ENCODE measurements at regions not wholly inside any gene's neighbourhood (a gene's known extent, or its start where the extent isn't known, plus 50 kb on each side); places are given as distances from the start of the nearest gene placed in this dataset.

DNA sequence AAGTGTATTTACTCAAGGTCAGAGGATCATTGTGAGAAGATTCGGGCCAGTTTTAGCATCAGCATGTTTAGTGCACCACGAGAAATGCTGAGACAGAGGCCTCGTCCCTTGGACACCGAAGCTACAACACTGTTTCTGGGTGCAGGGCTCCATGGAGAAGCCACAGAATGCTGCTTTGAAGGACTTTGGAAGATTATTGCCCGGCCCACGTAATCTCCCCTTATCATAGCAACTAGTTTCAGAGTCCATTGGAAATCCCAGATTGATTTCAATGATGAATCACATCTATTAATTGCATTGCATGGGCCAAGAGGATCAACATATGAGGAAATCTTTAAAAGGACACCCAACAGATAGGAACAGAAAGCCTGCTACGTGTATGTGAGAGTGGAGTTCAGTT is 156.0 kb downstream of the MAF start:
- no peak for DNase-seq (ENCODE audit: low read depth in 2 of 2)

DNA sequence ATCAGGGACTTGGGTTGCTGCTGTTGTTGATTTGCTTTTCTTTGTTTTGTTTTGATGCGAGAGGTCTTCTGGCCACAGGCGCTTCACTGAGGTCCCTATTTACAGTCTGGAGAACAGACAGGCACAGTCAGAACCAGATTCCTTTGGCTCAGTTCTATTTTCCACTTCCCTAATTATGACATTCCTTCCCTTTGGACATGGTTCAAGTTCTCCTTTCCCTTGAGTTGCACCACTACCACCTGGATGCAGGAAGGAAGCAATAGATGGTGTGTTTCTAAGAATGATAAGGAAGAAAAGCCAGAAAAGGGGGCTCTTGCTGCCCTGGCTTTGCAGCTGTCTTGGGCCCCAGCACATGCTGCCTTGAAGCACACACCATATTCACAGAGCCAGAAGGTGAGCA is 160.6 kb downstream of the MAF start:
- DNase-seq (ENCODE audit: low read depth in 2 of 2), result no peak

DNA sequence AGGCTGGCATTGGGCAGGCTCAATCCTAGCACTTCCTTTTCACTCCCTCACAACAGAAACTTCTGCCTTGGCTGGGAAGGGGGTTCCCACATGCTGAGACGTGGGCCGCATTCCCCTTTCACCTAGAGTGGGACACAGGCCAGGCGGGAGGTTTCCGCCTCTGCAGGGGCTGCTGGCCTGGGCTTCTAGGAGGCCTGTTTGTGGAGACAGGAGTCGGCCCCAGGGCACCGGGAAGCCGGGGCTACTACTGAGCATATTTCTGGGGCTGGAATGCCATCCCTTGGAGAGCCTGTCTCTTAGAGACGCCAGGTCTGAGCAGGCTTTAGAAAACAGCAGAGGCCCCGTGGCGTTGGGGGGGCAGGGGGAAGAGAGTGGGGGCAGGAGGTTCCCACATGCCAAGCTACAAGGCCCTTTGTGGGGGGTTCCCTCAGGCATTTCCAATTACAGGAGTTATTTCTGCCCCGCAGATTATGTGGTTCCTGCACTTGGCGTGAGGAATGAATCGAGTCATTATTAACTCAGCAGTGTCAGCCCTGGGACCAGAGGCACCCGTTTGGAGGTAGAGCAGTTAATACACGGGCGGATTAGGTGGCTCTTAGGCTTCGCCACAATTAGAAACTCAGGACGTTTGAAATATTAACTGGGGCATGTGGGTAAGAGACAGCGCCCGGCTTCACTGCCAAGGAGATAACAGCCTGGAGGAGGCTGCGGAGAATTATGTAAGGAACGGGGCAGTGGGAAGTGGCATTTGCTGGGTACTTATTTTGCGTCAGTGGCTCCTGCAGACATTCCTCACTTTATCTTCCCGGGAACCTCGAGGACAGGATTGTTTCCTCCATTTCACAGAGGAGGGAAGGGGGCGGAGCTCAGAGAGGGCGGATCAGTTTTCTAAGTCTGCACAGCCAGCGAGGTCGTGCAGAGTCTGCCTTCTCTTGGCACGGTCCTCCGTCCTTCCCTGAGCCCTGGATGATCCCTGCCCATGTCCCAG is 162.5 kb downstream of the MAF start:
- DNase-seq (ENCODE audit: low read depth in 2 of 2), result no peak

DNA sequence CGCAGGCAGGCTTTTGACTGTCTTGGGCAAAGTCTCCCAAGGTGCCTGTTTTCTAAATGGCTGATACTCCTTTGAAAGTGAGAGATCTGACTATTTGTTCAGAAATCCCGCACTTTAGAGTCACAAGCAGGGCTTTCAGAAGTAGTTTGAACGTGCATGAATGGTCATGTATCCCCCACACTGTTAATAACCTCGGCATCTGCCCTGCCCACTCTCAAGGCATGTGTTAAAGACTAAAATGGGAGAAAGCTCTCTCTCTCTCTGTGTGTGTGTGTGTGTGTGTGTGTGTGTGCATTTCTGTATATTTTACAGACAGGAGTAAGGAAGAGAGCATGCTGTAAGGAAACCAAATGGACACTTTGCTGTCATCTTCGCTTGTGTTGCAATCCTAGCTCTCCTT is 163.7 kb downstream of the MAF start:
- DNase-seq (ENCODE audit: low read depth in 2 of 2), result no peak

DNA sequence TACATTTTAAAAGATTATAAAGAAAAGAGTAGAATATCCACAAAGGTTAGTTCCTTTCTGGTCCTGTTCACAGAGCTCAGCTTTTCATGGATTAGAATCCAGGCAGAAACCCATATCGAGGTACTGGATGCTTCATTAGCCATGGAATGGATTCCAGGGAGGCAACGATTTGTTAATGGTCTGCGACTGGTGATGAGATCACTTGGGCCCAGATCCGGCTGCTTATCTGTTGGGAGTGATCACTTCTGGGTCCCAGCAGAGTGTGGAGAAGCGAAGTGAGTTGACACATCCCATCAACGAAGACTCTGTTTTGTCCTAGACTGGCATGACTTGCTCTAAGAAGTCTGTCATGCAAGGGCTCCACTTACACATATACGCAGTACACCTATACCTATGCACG is 165.8 kb downstream of the MAF start:
- DNase-seq (ENCODE audit: low read depth in 2 of 2), result no peak

DNA sequence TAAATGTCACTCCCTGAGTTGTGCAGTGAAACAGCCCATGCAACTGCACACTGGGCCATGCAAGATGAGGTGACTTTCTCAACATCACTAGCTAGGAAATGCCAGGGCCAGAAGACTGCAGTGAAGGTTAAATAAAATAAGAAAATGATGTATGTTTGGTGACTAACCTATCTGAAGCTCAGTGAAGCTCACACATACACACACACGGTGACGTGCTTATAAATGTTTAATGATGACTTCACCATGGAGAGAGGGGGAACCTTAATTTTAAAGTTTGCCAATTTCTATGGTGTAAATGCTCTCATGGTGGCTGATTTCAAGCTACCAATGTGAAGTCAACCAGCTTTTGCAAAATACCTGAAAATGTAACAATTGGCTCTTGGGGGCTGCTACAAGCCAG is 166.4 kb downstream of the MAF start:
- no peak for DNase-seq (ENCODE audit: low read depth in 2 of 2)

DNA sequence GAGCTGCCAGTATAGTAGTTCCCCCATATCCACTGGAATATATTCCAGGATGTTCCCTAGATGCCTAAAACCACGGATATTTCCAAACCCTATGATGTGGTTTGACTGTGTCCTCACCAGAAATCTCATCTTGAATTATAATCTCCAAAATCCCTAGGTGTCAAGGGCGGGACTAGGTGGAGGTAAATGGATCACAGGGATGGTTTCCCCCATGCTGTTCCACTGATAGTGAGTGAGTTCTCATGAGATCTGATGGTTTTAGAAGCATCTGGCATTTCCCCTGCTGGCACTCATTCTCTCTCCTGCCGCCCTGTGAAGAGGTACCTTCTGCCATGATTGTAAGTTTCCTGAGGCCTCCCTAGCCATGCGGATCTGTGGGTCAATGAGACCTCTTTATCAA is 168.6 kb downstream of the MAF start:
- DNase-seq (ENCODE audit: low read depth in 2 of 2), result no peak

DNA sequence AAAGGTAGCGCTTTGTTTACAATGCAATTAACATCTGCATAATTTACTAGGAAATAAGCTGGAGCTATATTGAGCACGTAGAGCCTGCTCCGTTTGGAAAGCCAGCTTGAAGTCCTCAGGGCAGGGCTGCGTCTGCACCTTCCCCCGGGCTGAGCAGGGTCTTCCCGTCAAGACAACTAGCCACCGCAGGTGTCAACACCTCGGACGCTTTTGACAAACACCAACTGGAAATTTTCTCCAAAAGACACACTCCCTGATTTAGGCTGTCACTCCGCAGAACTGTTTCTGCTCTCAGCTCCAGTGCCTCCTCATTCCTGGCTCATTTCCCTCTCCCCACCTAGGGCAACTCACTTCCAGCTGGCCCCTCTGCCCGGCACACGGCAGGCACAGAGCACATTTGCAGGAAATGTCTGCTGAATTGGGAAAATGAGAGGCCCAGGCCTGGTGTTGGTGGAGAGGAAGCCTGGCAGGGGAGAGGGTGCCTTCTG is 170.3 kb downstream of the MAF start:
- no peak for DNase-seq (ENCODE audit: low read depth in 2 of 2)

DNA sequence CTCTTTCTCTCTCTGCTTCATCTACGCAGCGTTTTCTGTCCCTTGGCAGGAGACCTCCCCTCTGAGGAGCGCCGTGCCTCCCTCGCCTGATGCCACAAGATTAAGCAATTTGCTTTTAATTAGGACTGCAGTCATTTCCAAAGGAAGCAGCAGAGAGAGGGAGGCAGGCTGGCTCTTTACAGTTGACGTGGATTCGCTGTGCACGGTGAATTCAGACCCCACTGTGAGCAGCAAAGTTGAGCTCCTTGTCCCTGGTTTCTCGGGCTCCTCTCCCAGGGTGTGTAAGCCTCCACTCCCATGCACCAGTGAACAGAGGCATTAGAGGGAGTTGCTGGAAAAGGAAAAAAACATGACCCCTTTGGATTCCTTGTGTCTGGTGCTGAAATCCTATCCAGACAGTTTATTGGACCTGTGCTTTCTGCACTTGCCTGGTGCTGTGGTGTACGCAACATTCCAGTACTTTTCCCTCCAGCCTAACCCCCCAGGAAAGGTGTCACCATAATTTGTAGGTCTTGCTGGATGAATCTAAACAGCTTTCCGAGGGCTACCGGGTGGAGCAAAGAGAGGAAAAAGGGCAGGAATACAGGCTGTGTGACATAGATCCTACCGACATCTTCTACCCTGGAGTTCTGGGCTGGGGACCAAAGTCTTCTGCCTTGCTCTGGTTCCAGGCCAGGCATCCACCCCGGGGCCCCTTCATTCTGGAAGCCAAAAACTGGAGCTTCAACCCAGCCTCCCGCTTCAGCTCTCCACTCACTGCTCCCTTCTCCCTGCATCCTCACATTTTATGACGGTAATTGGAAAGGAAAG is 171.0 kb downstream of the MAF start:
- no peak for DNase-seq (ENCODE audit: low read depth in 2 of 2)

DNA sequence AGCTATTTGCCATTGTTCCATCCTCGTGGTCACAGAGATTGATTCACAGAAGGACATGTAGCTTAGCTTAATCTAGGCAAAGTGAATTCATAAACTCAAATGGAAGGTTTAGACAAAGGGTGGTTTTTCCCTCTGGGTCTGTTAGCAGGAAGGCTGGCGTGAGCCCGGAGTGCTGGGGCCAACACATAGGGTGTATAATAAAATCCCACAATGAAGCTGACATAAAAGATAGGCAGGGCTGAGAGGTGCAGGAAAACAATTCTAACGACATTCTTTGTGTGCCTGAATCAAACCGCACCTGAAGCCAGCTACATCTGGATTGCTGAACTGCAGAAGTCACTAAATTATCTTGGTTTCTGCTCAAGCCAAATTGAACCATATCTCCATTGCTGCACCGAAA is 173.9 kb downstream of the MAF start:
- DNase-seq (ENCODE audit: low read depth in 2 of 2), result no peak

DNA sequence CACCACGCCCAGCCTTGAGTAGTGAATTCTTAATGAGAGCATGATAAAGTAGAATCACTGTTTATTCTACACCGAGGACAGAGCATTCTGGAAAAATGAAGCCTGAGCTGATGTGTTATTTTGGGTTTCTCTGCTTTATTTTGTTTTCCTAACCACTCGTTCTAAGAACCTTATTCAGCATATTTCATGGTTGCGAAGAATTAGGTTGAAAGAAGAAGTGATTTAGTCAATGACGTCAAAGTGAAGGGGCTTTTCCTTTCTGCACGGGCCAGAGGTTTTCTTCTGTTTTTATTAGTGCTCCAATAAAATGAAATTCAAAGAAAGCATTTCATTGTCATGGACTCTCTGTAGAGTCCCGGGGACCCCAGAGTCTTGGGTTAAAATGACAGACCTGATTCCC is 178.5 kb downstream of the MAF start:
- no peak for DNase-seq (ENCODE audit: low read depth in 2 of 2)

DNA sequence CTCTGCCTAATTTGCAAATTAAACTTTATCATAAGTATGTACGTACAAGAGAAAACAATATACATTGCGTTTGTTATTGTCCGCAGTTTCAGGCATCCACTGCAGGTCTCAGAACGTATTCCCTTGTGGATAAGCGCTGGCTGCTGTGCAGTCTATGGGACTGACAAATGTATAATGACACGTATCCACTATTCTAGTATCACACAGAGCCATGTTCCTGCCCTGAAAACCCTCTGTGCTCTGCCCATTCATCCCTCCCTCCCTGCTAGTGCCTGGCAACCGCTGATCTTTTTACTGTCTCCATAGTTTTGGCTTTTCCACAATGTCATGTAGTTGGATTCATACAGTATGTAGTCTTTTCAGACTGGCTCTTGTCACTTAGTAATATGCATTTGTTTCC is 179.4 kb downstream of the MAF start:
- DNase-seq (ENCODE audit: low read depth in 2 of 2), result no peak

DNA sequence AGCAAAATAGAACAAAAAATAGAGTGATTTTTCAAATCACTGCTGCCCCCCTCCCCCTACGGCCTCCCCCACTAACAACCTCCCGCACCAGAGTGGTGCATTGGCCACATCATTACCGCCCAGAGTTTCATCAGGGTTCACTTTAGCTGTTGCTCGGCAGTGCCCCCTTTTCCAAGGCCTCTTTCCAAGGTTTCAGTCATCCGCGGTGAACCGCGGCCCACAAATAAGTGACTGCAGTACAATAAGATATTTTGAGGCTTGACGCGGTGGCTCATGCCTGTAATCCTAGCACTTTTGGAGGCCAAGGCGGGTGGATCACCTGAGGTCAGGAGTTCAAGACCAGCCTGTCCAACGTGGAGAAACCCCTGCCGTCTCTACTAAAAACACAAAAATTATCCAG is 180.0 kb downstream of the MAF start:
- no peak for DNase-seq (ENCODE audit: low read depth in 2 of 2)

DNA sequence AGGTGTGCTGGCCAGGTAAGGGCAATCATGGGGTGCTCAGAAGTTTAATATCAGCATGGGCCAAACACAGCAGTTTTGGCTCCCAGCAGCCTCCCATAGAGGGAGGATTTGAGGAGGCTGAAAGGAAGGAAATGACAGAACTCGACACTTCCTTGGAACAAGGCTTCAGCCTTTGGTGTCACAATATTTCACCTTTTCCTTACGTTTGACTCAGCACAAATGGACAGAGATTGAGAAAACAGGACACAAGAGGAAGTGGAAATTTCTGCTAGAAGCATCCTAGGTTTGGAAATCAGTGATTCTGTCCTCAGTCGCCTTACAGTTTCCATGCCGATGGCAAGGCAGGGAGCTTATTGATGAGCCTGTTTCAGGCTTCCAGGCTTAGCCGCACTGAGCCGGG is 181.4 kb downstream of the MAF start:
- DNase-seq (ENCODE audit: low read depth in 2 of 2), result no peak

DNA sequence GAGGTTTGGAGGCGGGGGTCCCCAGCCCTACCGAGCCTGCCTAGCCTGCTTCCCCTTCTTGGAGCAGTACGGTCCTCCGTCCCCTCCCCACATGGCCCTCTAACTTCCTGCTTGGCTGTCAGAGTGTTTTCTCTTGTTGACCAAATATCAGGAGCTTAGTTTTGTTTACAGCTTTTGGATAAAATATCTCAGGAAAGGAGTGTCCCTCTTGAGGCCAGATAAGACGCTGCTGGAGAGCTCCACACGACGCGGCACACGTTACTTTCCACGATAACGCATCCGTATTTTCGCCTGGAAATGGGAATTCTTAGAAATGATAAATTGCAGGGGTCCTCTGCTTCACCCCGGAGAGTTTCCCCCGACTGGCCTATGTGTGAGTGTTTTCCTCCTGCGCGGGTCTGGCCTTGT is 182.9 kb downstream of the MAF start:
- DNase-seq (ENCODE audit: low read depth in 2 of 2), result no peak

DNA sequence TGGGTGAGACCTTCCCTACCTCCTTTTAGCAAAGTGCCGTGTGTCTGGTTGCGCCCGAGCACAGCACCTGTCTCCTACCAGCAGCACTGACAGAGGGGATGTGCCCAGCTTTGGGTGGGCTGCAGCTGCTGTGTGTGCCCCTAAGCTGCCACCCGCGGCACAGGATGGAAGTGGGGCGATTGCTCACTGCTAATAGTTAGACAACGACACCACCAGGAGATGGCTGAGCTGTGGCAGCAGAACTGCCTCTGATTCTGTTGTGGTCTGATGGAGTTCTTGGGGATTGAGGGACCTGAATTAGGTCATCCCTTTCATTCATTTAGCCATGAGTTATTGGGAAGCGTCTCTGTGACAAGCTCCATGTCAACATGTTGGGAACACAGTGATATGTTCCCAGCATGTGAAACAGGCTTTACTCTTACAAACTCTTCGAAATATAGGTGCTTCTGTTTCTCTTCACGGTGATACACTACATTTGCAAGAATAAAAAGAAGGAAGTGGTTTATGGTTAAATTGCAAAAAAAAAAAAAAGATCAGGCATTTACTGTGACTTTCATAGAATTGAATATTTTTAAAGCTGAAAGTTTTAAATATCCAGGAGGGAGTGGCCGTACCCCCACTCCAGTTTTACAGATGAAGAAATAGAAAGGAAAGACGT is 184.4 kb downstream of the MAF start:
- no peak for DNase-seq (ENCODE audit: low read depth in 2 of 2)

DNA sequence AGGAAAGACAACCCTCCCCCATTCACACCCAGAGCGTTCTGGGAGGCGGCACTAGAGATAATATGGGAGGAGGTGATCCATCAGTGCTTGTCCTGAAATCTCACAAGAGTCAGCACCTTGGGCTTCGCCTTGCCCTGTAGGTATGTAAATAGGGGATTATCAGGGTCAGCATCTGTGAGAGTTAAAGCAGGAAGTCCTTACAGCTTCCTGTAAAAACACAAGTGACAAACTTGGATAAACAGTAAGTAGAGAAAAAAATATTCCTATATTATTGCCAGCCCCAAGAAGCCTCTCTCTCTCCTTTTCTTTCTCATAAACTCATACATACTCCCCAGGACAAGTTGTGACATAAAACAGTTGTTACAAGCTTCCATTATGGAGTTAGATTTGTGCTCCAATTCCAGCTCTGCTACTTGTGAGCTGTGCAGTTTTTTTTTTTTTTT is 187.7 kb downstream of the MAF start:
- DNase-seq (ENCODE audit: low read depth in 2 of 2), result no peak

DNA sequence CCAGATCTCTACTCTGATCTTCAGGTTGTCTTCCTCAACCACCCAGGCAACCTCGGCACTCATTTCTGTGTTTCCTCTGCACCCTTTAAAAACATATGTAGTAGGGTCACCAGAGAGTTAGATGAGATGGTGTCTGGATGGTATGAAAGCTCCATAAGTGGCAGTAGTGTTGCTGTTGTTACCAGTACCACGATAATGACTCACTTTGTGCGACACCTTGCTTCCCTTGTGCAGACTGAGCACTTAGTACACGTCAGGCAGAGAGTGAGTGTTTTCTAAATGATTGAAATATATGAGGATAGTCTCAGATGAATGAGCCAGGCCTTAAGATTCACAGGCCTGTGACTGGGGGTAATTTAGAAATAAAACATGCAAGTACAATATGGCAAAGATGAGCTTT is 188.7 kb downstream of the MAF start:
- no peak for DNase-seq (ENCODE audit: low read depth in 2 of 2)

DNA sequence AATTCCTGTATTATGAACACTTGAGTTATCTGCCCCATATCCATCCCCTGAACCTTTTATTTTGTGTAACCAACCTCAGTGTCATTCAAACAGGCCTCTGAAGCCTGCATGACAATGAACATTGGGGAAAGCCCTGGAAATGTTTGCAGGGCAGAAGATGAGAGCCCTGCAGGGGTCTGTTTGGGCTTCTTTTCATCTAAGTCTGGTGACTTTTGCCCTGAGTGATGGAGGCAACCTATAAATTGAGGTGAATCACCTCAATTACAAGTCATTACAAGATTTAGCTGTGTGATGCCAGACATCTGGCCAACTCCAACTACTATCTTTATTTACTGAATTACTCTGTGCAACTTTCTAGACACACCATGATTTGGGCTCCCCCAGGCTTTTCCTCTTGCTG is 189.2 kb downstream of the MAF start:
- no peak for DNase-seq (ENCODE audit: low read depth in 2 of 2)

DNA sequence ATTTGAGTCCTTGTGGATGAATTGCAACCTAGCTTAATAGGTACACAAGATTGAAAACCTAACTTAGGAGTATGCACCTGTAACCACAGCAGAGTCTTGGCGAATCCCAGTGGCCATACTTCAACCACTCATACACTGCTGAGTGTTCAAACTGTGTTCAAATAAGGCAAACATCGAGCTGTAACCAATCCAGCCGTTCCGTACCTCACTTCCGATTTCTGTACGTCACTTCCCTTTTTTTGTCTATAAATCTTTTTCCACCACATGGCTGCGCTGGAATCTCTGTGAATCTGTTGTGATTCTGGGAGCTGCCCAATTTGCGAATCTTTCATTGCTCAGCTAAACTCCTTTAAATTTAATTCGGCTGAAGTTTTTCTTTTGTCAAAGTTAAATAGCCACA is 190.6 kb downstream of the MAF start:
- no peak for DNase-seq (ENCODE audit: low read depth in 2 of 2)

DNA sequence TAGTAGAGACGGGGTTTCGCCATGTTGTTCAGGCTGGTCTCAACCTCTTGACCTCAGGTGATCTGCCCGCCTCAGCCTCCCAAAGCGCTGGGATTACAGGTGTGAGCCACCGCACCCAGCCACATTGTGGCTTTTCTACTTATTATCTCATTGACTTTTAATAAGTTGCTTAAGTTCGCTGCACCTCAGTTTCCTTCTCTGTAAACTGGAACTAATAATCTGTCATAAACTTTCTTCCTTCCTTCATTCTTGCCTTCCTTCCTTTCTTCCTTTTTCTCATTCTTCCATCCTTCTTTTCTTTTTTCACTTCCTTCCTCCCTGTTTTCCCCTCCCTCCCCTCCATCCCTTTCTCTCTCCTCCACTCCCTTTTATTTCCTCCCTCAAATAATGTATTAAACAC is 192.2 kb downstream of the MAF start:
- no peak for DNase-seq (ENCODE audit: low read depth in 2 of 2)

DNA sequence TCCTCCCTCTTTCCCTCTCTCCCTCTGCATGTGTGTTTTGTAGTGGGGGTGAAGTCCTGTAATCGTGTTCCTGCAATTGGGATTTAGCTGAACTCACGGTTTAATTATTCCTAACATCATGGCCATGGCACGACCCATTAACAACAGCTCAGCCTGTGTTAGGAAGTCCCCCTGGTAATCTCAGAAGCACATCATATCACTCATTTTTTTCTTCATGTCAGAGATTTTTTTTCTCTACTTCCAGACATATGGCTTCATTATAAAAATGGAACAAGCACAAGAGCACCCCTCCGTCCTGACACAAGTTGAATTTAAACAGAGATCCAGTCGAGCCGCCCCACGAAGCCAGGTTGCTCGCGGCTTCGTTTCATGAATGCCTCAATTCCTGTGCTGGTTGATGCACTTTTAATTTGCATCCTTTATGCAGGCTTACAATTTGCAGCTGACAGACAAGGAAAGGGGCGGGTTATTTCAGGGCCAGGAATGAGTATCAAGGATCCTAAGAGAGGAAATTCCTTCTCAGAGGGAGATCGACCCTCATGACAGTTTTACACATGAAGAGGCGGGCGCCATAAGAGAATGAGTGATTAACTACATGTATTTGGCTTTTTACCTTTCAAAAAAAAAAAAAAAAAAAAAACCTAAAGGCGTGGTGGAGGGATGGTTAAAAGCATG is 192.9 kb downstream of the MAF start:
- DNase-seq (ENCODE audit: low read depth in 2 of 2), result no peak

Data from stimulated activated CD8-positive, alpha-beta memory T cell treated with anti-CD3 and anti-CD28 coated beads, Interleukin-2, amount 100 ng/mL, for 1 hour (primary cell).